ENCODE measurements at regions not wholly inside any gene's neighbourhood (a gene's known extent, or its start where the extent isn't known, plus 50 kb on each side); places are given as distances from the start of the nearest gene placed in this dataset.
"Not testable (repeated sequence)": the region's sequence is repeated elsewhere in the genome, so short reads cannot be mapped to it uniquely, and the experiment has no call there.

- DNase-seq (ENCODE audit: low read depth in 2 of 2) = peak in 1 of 2 donors; percentile 5
Measured at GRCh38 chrX:13428053-13428786, 108.4 kb upstream of the ATXN3L start.

GRCh38 chrX:13427441-13428052 lies 107.7 kb upstream of the ATXN3L start:
- no peak for DNase-seq (ENCODE audit: low read depth in 2 of 2)

GRCh38 chrX:13420545-13421183 lies 100.8 kb upstream of the ATXN3L start:
- no peak for DNase-seq (ENCODE audit: low read depth in 2 of 2)

- no peak for DNase-seq (ENCODE audit: low read depth in 2 of 2)
Measured at GRCh38 chrX:13419918-13420317, 100.1 kb upstream of the ATXN3L start.

GRCh38 chrX:13419276-13419675 lies 99.4 kb upstream of the ATXN3L start:
- DNase-seq (ENCODE audit: low read depth in 2 of 2) = no peak

GRCh38 chrX:13418126-13419097 lies 98.6 kb upstream of the ATXN3L start:
- DNase-seq (ENCODE audit: low read depth in 2 of 2) = no peak

- no peak for DNase-seq (ENCODE audit: low read depth in 2 of 2)
Measured at GRCh38 chrX:13415509-13415908, 95.7 kb upstream of the ATXN3L start.

- no peak for DNase-seq (ENCODE audit: low read depth in 2 of 2)
Measured at GRCh38 chrX:13414006-13414647, 94.3 kb upstream of the ATXN3L start.

GRCh38 chrX:13412208-13412600 lies 92.4 kb upstream of the ATXN3L start:
- DNase-seq (ENCODE audit: low read depth in 2 of 2) = no peak

GRCh38 chrX:13411496-13412207 lies 91.8 kb upstream of the ATXN3L start:
- DNase-seq (ENCODE audit: low read depth in 2 of 2) = no peak

GRCh38 chrX:13408599-13408998 lies 88.7 kb upstream of the ATXN3L start:
- not testable (repeated sequence) for DNase-seq (ENCODE audit: low read depth in 2 of 2)

- DNase-seq (ENCODE audit: low read depth in 2 of 2) = not testable (repeated sequence)
Measured at GRCh38 chrX:13404777-13405176, 84.9 kb upstream of the ATXN3L start.

GRCh38 chrX:13404364-13404763 lies 84.5 kb upstream of the ATXN3L start:
- DNase-seq (ENCODE audit: low read depth in 2 of 2) = no peak

GRCh38 chrX:13401724-13402123 lies 81.9 kb upstream of the ATXN3L start:
- DNase-seq (ENCODE audit: low read depth in 2 of 2) = no peak

- DNase-seq (ENCODE audit: low read depth in 2 of 2) = no peak
Measured at GRCh38 chrX:13398839-13399238, 79.0 kb upstream of the ATXN3L start.

- peak; percentile 5 to 12 for DNase-seq (ENCODE audit: low read depth in 2 of 2)
Measured at GRCh38 chrX:13397878-13398818, 78.3 kb upstream of the ATXN3L start.

GRCh38 chrX:13396924-13397323 lies 77.1 kb upstream of the ATXN3L start:
- no peak for DNase-seq (ENCODE audit: low read depth in 2 of 2)

- no peak for DNase-seq (ENCODE audit: low read depth in 2 of 2)
Measured at GRCh38 chrX:13389501-13389900, 69.6 kb upstream of the ATXN3L start.

GRCh38 chrX:13387666-13388494 lies 68.0 kb upstream of the ATXN3L start:
- DNase-seq (ENCODE audit: low read depth in 2 of 2) = no peak

All from stimulated activated CD8-positive, alpha-beta memory T cell treated with anti-CD3 and anti-CD28 coated beads, Interleukin-7, amount 100 ng/mL, for 4 hours (primary cell).